Aorta (tissue), 5 donors: ENCODE measurements at regions not wholly inside any gene's neighbourhood (a gene's known extent, or its start where the extent isn't known, plus 50 kb on each side); places are given as distances from the start of the nearest gene placed in this dataset.

Experiments
- ATAC-seq: fragments of 200-7000 bp; cut with Tn5 transposase; one replicate; pipeline ENCODE4 v1.9.1; 2022; ENCODE audit warnings: moderate library complexity; ENCODE audit not compliant: low FRiP score
- DNase-seq, 2 donors: peaks; one replicate each; pipeline ENCODE4 v3.0.0-alpha.2; 2020
- H3K27ac ChIP-seq, 2 donors: one replicate each; pipeline ENCODE4 v1.5.1; 2013; ENCODE audit warnings: low read length in 2 of 2, mild to moderate bottlenecking in 2 of 2, moderate library complexity in 2 of 2, control low read depth in 1 of 2, inconsistent platforms in 1 of 2, low read depth in 1 of 2
- H3K27me3 ChIP-seq, 2 donors: one replicate each; pipeline ENCODE4 v1.6.1; 2013; ENCODE audit warnings: control low read depth in 1 of 2, low read length in 1 of 2, mild to moderate bottlenecking in 1 of 2, moderate library complexity in 1 of 2; ENCODE audit not compliant: insufficient read depth in 2 of 2, control insufficient read depth in 1 of 2
- H3K36me3 ChIP-seq, 2 donors: one replicate each; pipeline ENCODE4 v1.6.1; 2013; ENCODE audit warnings: control low read depth in 1 of 2, low read length in 1 of 2, mild to moderate bottlenecking in 1 of 2; ENCODE audit not compliant: insufficient read depth in 2 of 2, control insufficient read depth in 1 of 2
- H3K4me1 ChIP-seq, 2 donors: one replicate each; pipeline ENCODE4 v1.6.1; 2013; ENCODE audit warnings: low read length in 2 of 2, control low read depth in 1 of 2, mild to moderate bottlenecking in 1 of 2, moderate library complexity in 1 of 2; ENCODE audit not compliant: insufficient read depth in 2 of 2, control insufficient read depth in 1 of 2
- H3K4me3 ChIP-seq, 2 donors: one replicate each; pipeline ENCODE4 v1.5.1; 2013; ENCODE audit warnings: low read length in 2 of 2, control low read depth in 1 of 2, mild to moderate bottlenecking in 1 of 2
- H3K9me3 ChIP-seq: one replicate; pipeline ENCODE4 v1.6.1; 2013; ENCODE audit warnings: mild to moderate bottlenecking, low read length; ENCODE audit not compliant: control insufficient read depth
- WGBS, 2 donors: extraction: QIAGEN DNeasy Blood & Tissue Kit; methylation state at CpG; one replicate each; pipeline ENCODE4 v1.1.7; 2013; 5-methylcytosine and 5-hydroxymethylcytosine counted together
- intact Hi-C, 2 donors: fragments of 100-400 bp; cut with DNase I; formaldehyde crosslinking; loops; one replicate each; pipeline versions ENCODE4 v1.14.2 to v1.15.0; 2022
- donor health status: healthy with polysubstance abuse.
- donor health status: Bipolar disorder and iron deficiency.
- donor health status: DM: no; HTN: no; CAD: no.
- donor health status: DM: no; HTN: no; CAD: no.
- donor health status: DM: yes; HTN: yes; CAD: no.

DNA sequence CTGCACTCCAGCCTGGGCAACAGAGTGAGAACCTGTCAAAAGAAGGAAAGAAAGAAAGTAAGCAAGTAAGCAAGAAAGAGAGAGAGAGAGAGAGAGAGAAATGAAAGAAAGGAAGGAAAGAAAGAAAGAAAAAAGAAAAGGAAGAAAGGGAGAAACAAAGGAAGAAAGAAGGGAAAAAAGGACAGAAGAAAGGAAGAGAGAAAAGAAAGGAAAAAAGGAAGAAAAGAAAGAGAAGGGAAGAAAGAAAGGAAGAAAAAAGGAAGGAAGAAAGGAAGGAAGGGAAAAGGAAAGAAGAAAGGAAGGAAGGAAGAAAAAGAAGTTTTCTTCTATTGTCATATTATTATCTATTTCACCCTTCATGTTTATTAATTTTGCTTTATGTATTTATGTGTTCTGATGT is 251.1 kb upstream of the CD180 start:
- H3K27ac ChIP-seq: no peak overlapping the region
- H3K4me1 ChIP-seq: no peaks in the 10 kb centered on the region
- H3K4me3 ChIP-seq: no peak overlapping the region
- intact Hi-C loops: no loop called here
- ATAC-seq (no peak), DNase-seq (no peak)
- H3K27me3 ChIP-seq: no peaks in the 10 kb centered on the region
- no peaks in the 10 kb centered on the region for H3K36me3 ChIP-seq
- peaks cover 2% of the 10 kb centered on the region for H3K9me3 ChIP-seq

DNA sequence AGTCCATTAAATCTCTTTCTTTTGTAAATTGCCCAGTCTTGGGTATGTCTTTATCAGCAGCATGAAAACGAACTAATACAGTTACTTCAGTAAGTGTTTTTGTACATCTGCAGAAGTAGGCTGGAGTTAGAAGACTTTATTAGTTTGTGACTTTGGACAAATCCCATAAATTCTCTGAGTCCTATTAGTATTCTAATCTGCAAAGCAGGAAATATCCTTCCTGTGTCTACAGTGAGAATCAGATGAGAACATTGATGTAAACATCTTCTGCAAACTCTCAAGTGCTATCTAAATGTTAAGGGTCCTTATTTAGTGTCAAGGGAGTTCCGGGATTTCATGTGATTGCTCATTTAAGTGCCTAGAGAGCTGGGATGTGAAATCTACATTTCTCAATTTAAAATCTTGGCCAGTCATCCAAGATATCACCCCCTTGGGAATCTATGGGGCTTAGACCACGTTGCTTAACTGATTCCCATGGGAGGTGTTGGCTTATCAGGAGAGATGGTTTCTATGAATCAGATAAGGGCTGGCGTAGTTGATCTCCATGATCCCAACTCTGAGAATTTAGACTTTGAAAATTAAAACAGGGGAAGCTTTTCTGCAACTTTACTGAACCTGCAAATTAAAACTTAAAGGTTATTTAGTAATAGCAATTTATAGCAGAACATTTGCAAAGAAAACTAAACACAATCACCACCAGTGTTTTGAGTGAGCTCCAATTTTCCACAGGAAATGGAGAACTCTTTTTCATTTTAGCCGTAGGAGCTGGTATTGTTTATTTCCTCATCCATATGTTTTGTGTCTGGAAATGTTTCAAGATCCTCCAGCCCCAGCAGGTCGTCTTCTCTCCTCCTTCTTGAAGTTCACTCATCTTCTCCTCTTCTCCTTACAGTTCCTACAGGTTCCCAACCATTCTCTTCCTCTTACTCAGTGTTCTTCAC is 241.6 kb upstream of the CD180 start:
- Histone ChIP-seq H3K27ac (no peak overlapping the region), H3K4me3 (no peak overlapping the region), H3K27me3 (no peaks in the 10 kb centered on the region), H3K9me3 (no peaks in the 10 kb centered on the region), H3K36me3 (no peaks in the 10 kb centered on the region), H3K4me1 (no peaks in the 10 kb centered on the region)
- whole genome bisulfite sequencing, 2 donors: 44 to 52% methylated on average over 6 of the region's 6 CpGs
- no peak for ATAC-seq
- no peak for DNase-seq
- intact Hi-C loops: no loop called here

DNA sequence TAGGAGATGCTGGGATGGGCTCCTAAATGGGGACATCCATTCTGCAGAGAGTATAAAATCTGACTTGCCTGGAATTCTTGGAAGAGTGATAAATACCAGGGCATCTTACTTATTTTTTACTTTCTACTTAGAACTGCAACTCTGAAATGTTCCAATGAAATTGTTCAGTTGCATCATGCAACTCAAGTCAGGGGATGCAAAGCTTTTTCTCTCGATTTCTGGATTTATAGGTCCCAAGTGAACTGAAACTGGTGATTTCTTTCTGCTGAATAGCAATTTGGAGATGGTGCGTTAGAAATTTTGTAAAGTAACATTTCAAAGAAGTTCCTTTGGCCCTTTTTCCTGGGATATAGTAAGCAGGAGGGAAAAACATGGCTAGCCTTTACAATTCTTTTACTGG is 238.4 kb upstream of the CD180 start:
- 59 to 80% methylated on average over 2 of the region's 2 CpGs for WGBS, 2 donors

DNA sequence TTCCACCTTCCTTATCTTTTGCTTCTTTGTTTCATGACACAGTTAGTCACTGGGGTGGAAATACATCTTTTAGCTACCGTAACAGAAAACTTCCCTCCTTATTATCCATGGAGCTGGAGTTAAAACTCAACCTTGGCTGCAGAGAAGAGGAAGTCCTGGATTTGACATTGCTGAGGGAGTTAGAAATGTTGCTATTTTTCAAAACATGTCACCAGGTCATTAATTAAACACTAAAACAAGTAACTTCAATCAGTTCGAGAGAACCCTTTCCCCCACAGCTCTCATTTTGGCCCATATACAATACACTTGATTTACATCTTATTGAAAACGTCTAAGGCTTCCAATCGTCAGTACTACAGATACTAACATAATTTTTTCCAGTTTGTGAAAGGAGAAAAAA is 237.9 kb upstream of the CD180 start:
- Histone ChIP-seq H3K36me3 (no peaks in the 10 kb centered on the region), H3K27ac (no peak overlapping the region), H3K27me3 (no peaks in the 10 kb centered on the region), H3K4me3 (no peak overlapping the region), H3K9me3 (no peaks in the 10 kb centered on the region), H3K4me1 (no peaks in the 10 kb centered on the region)
- DNase-seq (no peak), ATAC-seq (no peak)
- intact Hi-C loops: no loop called here
- 45 to 57% methylated on average over 4 of the region's 4 CpGs for WGBS, 2 donors

More for the DNA sequence above, 238.4 kb upstream of the CD180 start:
- intact Hi-C loops: no loop called here
- no peaks in the 10 kb centered on the region for H3K4me1 ChIP-seq
- ATAC-seq (no peak), DNase-seq (no peak)
- no peaks in the 10 kb centered on the region for H3K9me3 ChIP-seq
- no peaks in the 10 kb centered on the region for H3K36me3 ChIP-seq
- no peak overlapping the region for H3K4me3 ChIP-seq
- no peak overlapping the region for H3K27ac ChIP-seq
- H3K27me3 ChIP-seq: no peaks in the 10 kb centered on the region

DNA sequence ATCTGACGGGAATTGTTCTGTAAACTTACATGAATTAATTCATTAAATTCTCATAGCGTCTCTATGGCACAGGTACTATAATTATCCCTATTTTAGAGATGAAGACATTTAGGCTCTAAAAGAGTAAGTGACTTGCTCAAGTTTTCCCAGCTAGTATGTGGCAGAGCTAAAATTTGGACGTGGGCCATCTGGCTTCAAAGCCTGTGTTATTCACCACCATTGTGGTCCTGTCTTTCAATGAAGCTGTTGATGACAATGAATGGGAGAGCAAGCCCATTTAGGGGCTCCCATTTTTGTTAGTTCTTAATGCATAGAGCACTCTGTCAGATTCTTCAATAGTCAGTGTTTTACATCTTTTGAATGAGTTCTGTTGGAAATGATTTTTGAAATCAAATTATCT is 236.0 kb upstream of the CD180 start:
- Histone ChIP-seq H3K36me3 (no peaks in the 10 kb centered on the region), H3K4me3 (no peak overlapping the region), H3K9me3 (no peaks in the 10 kb centered on the region), H3K27ac (no peak overlapping the region), H3K4me1 (no peaks in the 10 kb centered on the region), H3K27me3 (no peaks in the 10 kb centered on the region)
- DNase-seq (no peak), ATAC-seq (no peak)
- intact Hi-C loops: no loop called here
- 77 to 84% methylated on average over 3 of the region's 3 CpGs for WGBS, 2 donors

- Histone ChIP-seq H3K36me3 (no peaks in the 10 kb centered on the region), H3K4me1 (no peaks in the 10 kb centered on the region), H3K4me3 (no peak overlapping the region), H3K27me3 (no peaks in the 10 kb centered on the region), H3K9me3 (no peaks in the 10 kb centered on the region), H3K27ac (no peak overlapping the region)
- intact Hi-C loops: no loop called here
- ATAC-seq (no peak), DNase-seq (no peak)
- 79 to 83% methylated on average over 4 of the region's 4 CpGs for whole genome bisulfite sequencing, 2 donors
Measured at GRCh38 chr5:67431191-67431590, 234.6 kb upstream of the CD180 start.

DNA sequence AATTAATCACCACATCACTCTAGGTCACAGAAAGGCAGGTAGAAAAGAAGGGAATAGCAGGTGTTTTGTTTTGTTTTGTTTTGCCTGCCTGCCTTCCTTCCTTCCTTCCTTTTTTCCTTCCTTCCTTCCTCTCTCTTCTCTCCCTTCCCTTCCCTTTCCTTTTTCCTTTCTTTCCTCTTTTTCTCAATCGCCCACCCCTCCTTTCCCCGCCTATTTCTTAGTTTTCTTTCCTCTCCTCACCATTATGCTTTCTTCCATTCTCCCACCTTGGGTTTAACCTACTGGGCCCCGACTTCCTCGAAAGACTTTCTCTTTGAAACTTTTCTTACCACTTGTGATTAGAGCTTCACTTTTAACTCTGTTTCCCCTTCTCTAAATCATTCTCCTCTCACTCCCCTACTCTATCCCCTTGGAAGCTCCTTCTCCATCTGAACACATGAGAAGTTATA is 231.3 kb upstream of the CD180 start:
- 97 to 99% methylated on average over 4 of the region's 4 CpGs for WGBS, 2 donors
- H3K9me3 ChIP-seq: no peaks in the 10 kb centered on the region
- no peaks in the 10 kb centered on the region for H3K4me1 ChIP-seq
- no peak overlapping the region for H3K27ac ChIP-seq
- ATAC-seq (no peak), DNase-seq (no peak)
- intact Hi-C loops: no loop called here
- no peaks in the 10 kb centered on the region for H3K36me3 ChIP-seq
- no peaks in the 10 kb centered on the region for H3K27me3 ChIP-seq
- no peak overlapping the region for H3K4me3 ChIP-seq

DNA sequence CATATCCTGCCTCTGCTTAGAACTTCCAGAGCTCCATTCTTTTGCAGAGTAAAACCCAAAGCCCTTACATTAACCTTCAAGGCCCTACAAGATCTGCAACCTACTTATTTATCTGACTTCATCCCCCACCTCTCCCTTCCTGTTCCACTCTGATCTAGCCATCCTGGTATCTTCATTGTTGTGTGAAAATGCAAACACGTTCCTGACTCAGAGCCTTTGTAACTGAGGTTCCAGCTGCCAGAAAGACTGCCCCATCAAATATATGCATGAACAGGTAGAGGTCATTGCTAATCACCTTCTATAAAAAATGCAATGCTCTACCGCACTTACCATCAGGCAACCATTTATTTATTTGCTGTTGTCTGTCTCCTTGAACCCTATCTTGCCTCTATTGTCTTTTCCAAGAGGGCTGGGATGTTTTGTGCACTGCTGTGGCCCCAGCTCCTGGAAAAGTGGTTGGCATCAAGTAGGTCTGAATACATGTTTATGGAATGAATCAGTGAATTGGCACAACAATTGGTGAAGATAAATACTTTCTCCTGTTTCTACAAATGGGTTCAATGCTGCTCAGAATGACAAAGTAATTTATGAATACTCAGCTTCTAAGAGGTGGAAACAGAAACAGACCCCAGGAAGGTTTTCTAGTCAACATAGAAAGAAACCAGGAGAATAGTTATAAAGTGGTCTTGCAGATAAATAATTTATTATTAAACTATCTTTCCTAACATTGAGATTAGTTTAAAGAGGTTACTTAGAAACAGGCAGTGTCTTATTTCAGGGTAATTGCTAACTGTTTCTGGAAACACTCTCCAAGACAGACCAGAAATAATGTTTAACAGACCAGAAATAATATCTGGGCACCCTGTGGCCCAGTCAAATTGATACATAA is 230.6 kb upstream of the CD180 start:
- intact Hi-C loops: no loop called here
- Histone ChIP-seq H3K4me3 (no peak overlapping the region), H3K4me1 (no peaks in the 10 kb centered on the region), H3K27me3 (no peaks in the 10 kb centered on the region), H3K9me3 (no peaks in the 10 kb centered on the region), H3K36me3 (no peaks in the 10 kb centered on the region), H3K27ac (no peak overlapping the region)
- no peak for DNase-seq
- WGBS, 2 donors: 87 to 92% methylated on average over 2 of the region's 2 CpGs
- ATAC-seq: no peak
